GM21367 (cell line): ENCODE measurements at regions not wholly inside any gene's neighbourhood (a gene's known extent, or its start where the extent isn't known, plus 50 kb on each side); places are given as distances from the start of the nearest gene placed in this dataset.
"Not testable (repeated sequence)": the region's sequence is repeated elsewhere in the genome, so short reads cannot be mapped to it uniquely, and the experiment has no call there.

Source experiments
- ATAC-seq: cut with Tn5 transposase; IDR thresholded peaks from one replicate; pipeline ENCODE4 v1.9.1; 2021; ENCODE audit not compliant: unreplicated experiment

GRCh38 chr16:58862334-58863021, 128.4 kb upstream of the GOT2 start:
- ATAC-seq, result no peak

GRCh38 chr16:58859958-58860669, 126.0 kb upstream of the GOT2 start:
- no peak for ATAC-seq

- ATAC-seq, result not testable (repeated sequence)
Measured at GRCh38 chr16:58858577-58858976, 124.5 kb upstream of the GOT2 start.

- ATAC-seq, result no peak
Measured at GRCh38 chr16:58855291-58855863, 121.3 kb upstream of the GOT2 start.

- peak; percentile 75 for ATAC-seq
Measured at GRCh38 chr16:58853854-58854791, 120.0 kb upstream of the GOT2 start.

GRCh38 chr16:58850678-58851020, 116.5 kb upstream of the GOT2 start:
- no peak for ATAC-seq

GRCh38 chr16:58850019-58850677, 116.0 kb upstream of the GOT2 start:
- no peak for ATAC-seq

GRCh38 chr16:58848662-58849002, 114.5 kb upstream of the GOT2 start:
- no peak for ATAC-seq

- no peak for ATAC-seq
Measured at GRCh38 chr16:58847902-58848661, 114.0 kb upstream of the GOT2 start.

- not testable (repeated sequence) for ATAC-seq
Measured at GRCh38 chr16:58846226-58846625, 112.1 kb upstream of the GOT2 start.

- no peak for ATAC-seq
Measured at GRCh38 chr16:58843675-58844074, 109.6 kb upstream of the GOT2 start.

- ATAC-seq, result no peak
Measured at GRCh38 chr16:58842746-58843145, 108.6 kb upstream of the GOT2 start.

GRCh38 chr16:58842156-58842555, 108.0 kb upstream of the GOT2 start:
- ATAC-seq, result no peak

GRCh38 chr16:58837950-58838349, 103.8 kb upstream of the GOT2 start:
- no peak for ATAC-seq

- no peak for ATAC-seq
Measured at GRCh38 chr16:58836427-58836826, 102.3 kb upstream of the GOT2 start.

- ATAC-seq, result no peak
Measured at GRCh38 chr16:58832386-58832895, 98.3 kb upstream of the GOT2 start.

GRCh38 chr16:58831386-58831785, 97.3 kb upstream of the GOT2 start:
- ATAC-seq, result no peak

GRCh38 chr16:58828901-58829545, 94.9 kb upstream of the GOT2 start:
- ATAC-seq, result no peak

GRCh38 chr16:58824201-58824600, 90.1 kb upstream of the GOT2 start:
- no peak for ATAC-seq
